ENCODE measurements at regions not wholly inside any gene's neighbourhood (a gene's known extent, or its start where the extent isn't known, plus 50 kb on each side); places are given as distances from the start of the nearest gene placed in this dataset.

GRCh38 chr3:72008226-72008996 lies 223.5 kb upstream of the PROK2 start:
- TF ChIP-seq EZH2phosphoT487 (conservative IDR thresholded peaks at IDR 0.05; ENCODE audit: low read length): no peak
- no peak for TF ChIP-seq CTCF (IDR thresholded peaks at IDR 0.05; ENCODE audit: insufficient read depth, low read length, poor library complexity, severe bottlenecking)
- H3K9ac ChIP-seq (ENCODE audit: low read length): no peak overlapping the region
- H3K27ac ChIP-seq (ENCODE audit: low read depth, low read length): no peak overlapping the region
- no peaks in the 10 kb centered on the region for H3K9me2 ChIP-seq (replicated peaks; ENCODE audit: insufficient read depth, low read length)
- no peak overlapping the region for H3K4me3 ChIP-seq (ENCODE audit: insufficient read depth, low read length, poor library complexity, severe bottlenecking)
- no peaks in the 10 kb centered on the region for H3F3A ChIP-seq (ENCODE audit: insufficient read depth)
- H2AFZ ChIP-seq (ENCODE audit: low read depth, low read length, severe bottlenecking): no peak overlapping the region
- H4K20me1 ChIP-seq (ENCODE audit: low read depth, low read length): no peaks in the 10 kb centered on the region
- no peaks in the 10 kb centered on the region for H3K9me3 ChIP-seq (ENCODE audit: insufficient read depth, low read length)
- H3K4me2 ChIP-seq (ENCODE audit: low read depth, low read length, poor library complexity, severe bottlenecking): no peak overlapping the region
- H3K79me2 ChIP-seq (ENCODE audit: insufficient read depth, low read length): no peaks in the 10 kb centered on the region
- no peaks in the 10 kb centered on the region for H3K27me3 ChIP-seq (ENCODE audit: low read length)
- H3K36me3 ChIP-seq (ENCODE audit: low read length): no peaks in the 10 kb centered on the region

GRCh38 chr3:72006631-72007556 lies 221.9 kb upstream of the PROK2 start:
- H3K9me3 ChIP-seq (ENCODE audit: insufficient read depth, low read length): no peaks in the 10 kb centered on the region
- H2AFZ ChIP-seq (ENCODE audit: low read depth, low read length, severe bottlenecking): no peak overlapping the region
- H3K36me3 ChIP-seq (ENCODE audit: low read length): no peaks in the 10 kb centered on the region
- no peak overlapping the region for H3K4me3 ChIP-seq (ENCODE audit: insufficient read depth, low read length, poor library complexity, severe bottlenecking)
- H3F3A ChIP-seq (ENCODE audit: insufficient read depth): no peaks in the 10 kb centered on the region
- H4K20me1 ChIP-seq (ENCODE audit: low read depth, low read length): no peaks in the 10 kb centered on the region
- TF ChIP-seq EZH2phosphoT487 (conservative IDR thresholded peaks at IDR 0.05; ENCODE audit: low read length) (no peak), CTCF (IDR thresholded peaks at IDR 0.05; ENCODE audit: insufficient read depth, low read length, poor library complexity, severe bottlenecking) (no peak)
- H3K79me2 ChIP-seq (ENCODE audit: insufficient read depth, low read length): no peaks in the 10 kb centered on the region
- H3K27ac ChIP-seq (ENCODE audit: low read depth, low read length): no peak overlapping the region
- no peaks in the 10 kb centered on the region for H3K9me2 ChIP-seq (replicated peaks; ENCODE audit: insufficient read depth, low read length)
- no peak overlapping the region for H3K9ac ChIP-seq (ENCODE audit: low read length)
- H3K4me2 ChIP-seq (ENCODE audit: low read depth, low read length, poor library complexity, severe bottlenecking): no peak overlapping the region
- no peaks in the 10 kb centered on the region for H3K27me3 ChIP-seq (ENCODE audit: low read length)

GRCh38 chr3:72004749-72005292 lies 219.9 kb upstream of the PROK2 start:
- H3K9me2 ChIP-seq (replicated peaks; ENCODE audit: insufficient read depth, low read length): no peaks in the 10 kb centered on the region
- no peak overlapping the region for H2AFZ ChIP-seq (ENCODE audit: low read depth, low read length, severe bottlenecking)

More at GRCh38 chr3:72004749-72005292, 219.9 kb upstream of the PROK2 start:
- Histone ChIP-seq H3K9me3 (ENCODE audit: insufficient read depth, low read length) (no peaks in the 10 kb centered on the region), H3K4me3 (ENCODE audit: insufficient read depth, low read length, poor library complexity, severe bottlenecking) (no peak overlapping the region), H3K4me2 (ENCODE audit: low read depth, low read length, poor library complexity, severe bottlenecking) (no peak overlapping the region), H3F3A (ENCODE audit: insufficient read depth) (no peaks in the 10 kb centered on the region), H3K36me3 (ENCODE audit: low read length) (no peaks in the 10 kb centered on the region), H3K9ac (ENCODE audit: low read length) (no peak overlapping the region), H4K20me1 (ENCODE audit: low read depth, low read length) (no peaks in the 10 kb centered on the region), H3K79me2 (ENCODE audit: insufficient read depth, low read length) (no peaks in the 10 kb centered on the region), H3K27ac (ENCODE audit: low read depth, low read length) (no peak overlapping the region), H3K27me3 (ENCODE audit: low read length) (no peaks in the 10 kb centered on the region)
- TF ChIP-seq EZH2phosphoT487 (conservative IDR thresholded peaks at IDR 0.05; ENCODE audit: low read length) (no peak), CTCF (IDR thresholded peaks at IDR 0.05; ENCODE audit: insufficient read depth, low read length, poor library complexity, severe bottlenecking) (no peak)

Measured in SU-DHL-6 (cell line).